Trophoblast cell (in vitro differentiated cells and primary cell): ENCODE measurements at regions not wholly inside any gene's neighbourhood (a gene's known extent, or its start where the extent isn't known, plus 50 kb on each side); places are given as distances from the start of the nearest gene placed in this dataset.

Experiments used
- DNase-seq, 2 donors: peaks; one replicate each; pipeline ENCODE4 v3.0.0-alpha.2; 2016
- H2AFZ ChIP-seq: 2 replicates; pipeline ENCODE4 v1.6.1; 2013; ENCODE audit warnings: low read length, moderate library complexity, mild to moderate bottlenecking; ENCODE audit not compliant: insufficient read depth, poor library complexity
- H2AK5ac ChIP-seq: 2 replicates; pipeline ENCODE4 v1.6.1; 2013; ENCODE audit warnings: mild to moderate bottlenecking, low read length
- H2BK120ac ChIP-seq: 2 replicates; pipeline ENCODE4 v1.6.1; 2013; ENCODE audit warnings: low read length, mild to moderate bottlenecking, moderate library complexity; ENCODE audit not compliant: insufficient read depth, poor library complexity
- H2BK12ac ChIP-seq: 2 replicates; pipeline ENCODE4 v1.6.1; 2013; ENCODE audit warnings: mild to moderate bottlenecking, low read length, moderate library complexity
- H2BK5ac ChIP-seq: 2 replicates; pipeline ENCODE4 v1.6.1; 2013; ENCODE audit warnings: low read length, low read depth, moderate library complexity, mild to moderate bottlenecking; ENCODE audit not compliant: poor library complexity
- H3K14ac ChIP-seq: 2 replicates; pipeline ENCODE4 v1.6.1; 2013; ENCODE audit warnings: mild to moderate bottlenecking, low read length
- H3K18ac ChIP-seq: 2 replicates; pipeline ENCODE4 v1.6.1; 2013; ENCODE audit warnings: mild to moderate bottlenecking, low read length
- H3K23ac ChIP-seq: 2 replicates; pipeline ENCODE4 v1.6.1; 2013; ENCODE audit warnings: low read length
- H3K27ac ChIP-seq: 2 replicates; pipeline ENCODE4 v1.5.1; 2013; ENCODE audit warnings: low read depth, mild to moderate bottlenecking, inconsistent platforms, low read length, moderate library complexity
- H3K27me3 ChIP-seq: 2 replicates; pipeline ENCODE4 v1.6.1; 2013; ENCODE audit warnings: inconsistent platforms, mild to moderate bottlenecking, low read length, moderate library complexity; ENCODE audit not compliant: insufficient read depth
- H3K36me3 ChIP-seq, 2 experiments: 1 replicate in 1 of 2; 2 replicates in 1 of 2; pipeline ENCODE4 v1.6.1; 2013; ENCODE audit warnings: low read length in 2 of 2, mild to moderate bottlenecking in 2 of 2, moderate library complexity in 1 of 2; ENCODE audit not compliant: insufficient read depth in 2 of 2, control insufficient read depth in 1 of 2
- H3K4ac ChIP-seq: 2 replicates; pipeline ENCODE4 v1.6.1; 2013; ENCODE audit warnings: low read depth, mild to moderate bottlenecking, low read length, moderate library complexity
- H3K4me1 ChIP-seq, 2 experiments: 1 replicate in 1 of 2; 2 replicates in 1 of 2; pipeline ENCODE4 v1.6.1; 2013; ENCODE audit warnings: low read length in 2 of 2, mild to moderate bottlenecking in 2 of 2, moderate library complexity in 1 of 2; ENCODE audit not compliant: insufficient read depth in 2 of 2, control insufficient read depth in 1 of 2
- H3K4me2 ChIP-seq: 2 replicates; pipeline ENCODE4 v1.6.1; 2013; ENCODE audit warnings: inconsistent platforms, mild to moderate bottlenecking, low read length, moderate library complexity
- H3K4me3 ChIP-seq: 2 replicates; pipeline ENCODE4 v1.5.1; 2013; ENCODE audit warnings: mild to moderate bottlenecking, low read depth, low read length, inconsistent platforms
- H3K79me1 ChIP-seq: one replicate; pipeline ENCODE4 v1.6.1; 2013; ENCODE audit warnings: low read length
- H3K79me2 ChIP-seq: 2 replicates; pipeline ENCODE4 v1.6.1; 2013; ENCODE audit warnings: low read length, mild to moderate bottlenecking; ENCODE audit not compliant: control insufficient read depth, insufficient read depth, poor library complexity
- H3K9ac ChIP-seq: 2 replicates; pipeline ENCODE4 v1.6.1; 2013; ENCODE audit warnings: mild to moderate bottlenecking, low read length
- H3K9me3 ChIP-seq: 2 replicates; pipeline ENCODE4 v1.6.1; 2013; ENCODE audit warnings: low read depth, mild to moderate bottlenecking, control low read depth, inconsistent platforms, low read length; ENCODE audit not compliant: insufficient read depth
- H4K12ac ChIP-seq: 2 replicates; pipeline ENCODE4 v1.6.1; 2013; ENCODE audit warnings: low read depth, mild to moderate bottlenecking, low read length, moderate library complexity
- H4K8ac ChIP-seq: 2 replicates; pipeline ENCODE4 v1.6.1; 2013; ENCODE audit warnings: low read depth, mild to moderate bottlenecking, low read length, moderate library complexity
- H4K91ac ChIP-seq: one replicate; pipeline ENCODE4 v1.6.1; 2013; ENCODE audit warnings: low read depth, mild to moderate bottlenecking, low read length, moderate library complexity
- WGBS: extraction: QIAGEN DNeasy Blood & Tissue Kit; methylation state at CpG from one replicate; pipeline ENCODE4 v1.1.7; 2013; ENCODE audit warnings: missing lambda C conversion rate; ENCODE audit not compliant: insufficient read length, insufficient coverage; ENCODE audit errors: extremely low coverage; 5-methylcytosine and 5-hydroxymethylcytosine counted together

DNA sequence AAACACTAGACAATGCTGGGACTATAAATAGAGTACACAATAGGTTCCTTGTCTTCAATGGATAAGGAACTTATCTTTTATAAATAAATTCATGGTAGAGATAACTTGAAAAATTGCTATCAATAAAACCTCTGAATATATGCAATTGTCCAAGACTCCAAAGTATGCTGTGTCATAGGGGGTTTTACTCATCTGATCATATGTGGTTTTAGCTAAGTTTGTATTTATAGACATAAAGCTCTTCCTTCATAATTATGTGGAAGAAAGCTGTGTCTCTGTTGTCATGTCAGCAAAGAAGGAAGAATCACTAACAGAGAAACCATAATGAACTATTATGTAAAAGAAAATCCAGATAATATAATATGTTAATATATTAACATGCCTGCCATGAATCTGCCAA is 111.5 kb upstream of the ATXN7L3B start:
- Histone ChIP-seq H3K79me2 (no peaks in the 10 kb centered on the region), H2BK12ac (no peak overlapping the region), H2AFZ (no peak overlapping the region), H3K36me3 (no peaks in the 10 kb centered on the region), H3K4me1 (no peaks in the 10 kb centered on the region), H3K18ac (no peak overlapping the region), H3K4me3 (no peak overlapping the region), H4K91ac (no peak overlapping the region), H4K12ac (no peak overlapping the region), H3K9me3 (no peaks in the 10 kb centered on the region), H3K4ac (no peak overlapping the region), H3K27me3 (no peaks in the 10 kb centered on the region), H3K27ac (no peak overlapping the region), H3K9ac (no peak overlapping the region), H2AK5ac (no peak overlapping the region), H3K14ac (no peak overlapping the region), H2BK120ac (no peak overlapping the region), H3K23ac (no peak overlapping the region), H4K8ac (no peak overlapping the region), H2BK5ac (no peak overlapping the region), H3K4me2 (no peak overlapping the region), H3K79me1 (no peaks in the 10 kb centered on the region)
- DNase-seq: no peak

DNA sequence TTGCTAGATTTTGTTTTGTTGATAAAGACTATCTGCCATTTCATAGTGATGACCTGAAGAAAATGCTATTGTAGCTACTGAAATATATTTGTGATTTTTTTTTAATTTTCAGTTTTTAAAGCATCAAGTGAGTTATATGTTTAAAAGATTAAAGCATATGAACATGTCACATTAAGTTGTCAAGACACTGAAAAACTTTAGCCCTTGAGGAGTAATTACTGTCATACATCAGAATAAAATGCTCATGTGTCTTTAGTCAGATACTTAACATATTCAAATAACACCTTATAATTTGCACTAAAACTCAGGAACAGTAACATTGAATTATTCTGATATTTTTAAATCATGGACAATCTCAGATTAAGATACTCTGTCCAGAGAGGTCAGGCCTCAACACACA is 108.1 kb upstream of the ATXN7L3B start:
- no peak overlapping the region for H4K12ac ChIP-seq
- H3K79me1 ChIP-seq: no peaks in the 10 kb centered on the region
- DNase-seq: no peak
- H3K4me3 ChIP-seq: no peak overlapping the region
- no peak overlapping the region for H2AFZ ChIP-seq
- no peak overlapping the region for H2BK12ac ChIP-seq
- no peak overlapping the region for H3K4me2 ChIP-seq
- no peaks in the 10 kb centered on the region for H3K9me3 ChIP-seq
- no peak overlapping the region for H3K23ac ChIP-seq
- H3K36me3 ChIP-seq: no peaks in the 10 kb centered on the region
- H3K18ac ChIP-seq: no peak overlapping the region
- H3K14ac ChIP-seq: no peak overlapping the region
- H4K91ac ChIP-seq: no peak overlapping the region
- no peak overlapping the region for H2BK120ac ChIP-seq
- H2AK5ac ChIP-seq: no peak overlapping the region
- H2BK5ac ChIP-seq: no peak overlapping the region
- no peaks in the 10 kb centered on the region for H3K4me1 ChIP-seq
- no peaks in the 10 kb centered on the region for H3K27me3 ChIP-seq
- H3K9ac ChIP-seq: no peak overlapping the region
- H3K27ac ChIP-seq: no peak overlapping the region
- no peak overlapping the region for H3K4ac ChIP-seq
- H4K8ac ChIP-seq: no peak overlapping the region
- H3K79me2 ChIP-seq: no peaks in the 10 kb centered on the region

- Histone ChIP-seq H2AFZ (no peak overlapping the region), H2AK5ac (no peak overlapping the region), H3K27me3 (no peaks in the 10 kb centered on the region), H3K4me3 (no peak overlapping the region), H3K9ac (no peak overlapping the region), H4K12ac (no peak overlapping the region), H2BK5ac (no peak overlapping the region), H3K4ac (no peak overlapping the region), H3K4me2 (no peak overlapping the region), H3K79me2 (no peaks in the 10 kb centered on the region), H2BK120ac (no peak overlapping the region), H3K14ac (no peak overlapping the region), H3K79me1 (no peaks in the 10 kb centered on the region), H4K8ac (no peak overlapping the region), H3K23ac (peak overlapping the region; percentile 90), H3K9me3 (no peaks in the 10 kb centered on the region), H3K4me1 (no peaks in the 10 kb centered on the region), H2BK12ac (no peak overlapping the region), H4K91ac (no peak overlapping the region), H3K18ac (no peak overlapping the region), H3K27ac (no peak overlapping the region), H3K36me3 (no peaks in the 10 kb centered on the region)
- no CpG with 5 or more reads among the region's 1 CpG for WGBS
- DNase-seq: no peak
These were observed 105.8 kb upstream of the ATXN7L3B start for GRCh38 chr12:74431801-74432200.

DNA sequence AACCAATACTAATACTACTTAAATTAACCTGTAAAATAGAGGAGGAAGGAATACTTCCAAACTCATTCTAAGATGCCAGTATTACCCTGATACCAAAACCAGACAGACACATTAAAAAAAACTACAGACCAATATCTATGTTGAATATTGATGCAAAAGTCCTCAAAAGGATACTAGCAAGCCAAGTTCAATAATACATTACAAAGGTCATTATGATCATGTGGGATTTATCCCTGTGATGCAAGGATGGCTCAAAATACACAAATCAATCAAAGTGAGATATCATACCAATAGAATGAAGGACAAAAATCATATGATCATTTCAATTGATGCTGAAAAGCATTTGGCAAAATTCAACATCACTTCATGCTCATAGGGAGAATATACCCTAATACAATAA is 97.2 kb upstream of the ATXN7L3B start:
- Histone ChIP-seq H3K14ac (no peak overlapping the region), H3K9ac (no peak overlapping the region), H3K79me1 (no peaks in the 10 kb centered on the region), H2BK5ac (no peak overlapping the region), H4K12ac (no peak overlapping the region), H2BK120ac (no peak overlapping the region), H3K27ac (no peak overlapping the region), H4K91ac (no peak overlapping the region), H3K36me3 (no peaks in the 10 kb centered on the region), H3K23ac (no peak overlapping the region), H2BK12ac (no peak overlapping the region), H2AK5ac (no peak overlapping the region), H3K79me2 (no peaks in the 10 kb centered on the region), H3K27me3 (no peaks in the 10 kb centered on the region), H4K8ac (no peak overlapping the region), H3K9me3 (no peaks in the 10 kb centered on the region), H3K4me1 (no peaks in the 10 kb centered on the region), H2AFZ (no peak overlapping the region), H3K4me2 (no peak overlapping the region), H3K4ac (no peak overlapping the region), H3K18ac (no peak overlapping the region), H3K4me3 (no peak overlapping the region)
- no peak for DNase-seq

- Histone ChIP-seq H4K91ac (no peak overlapping the region), H3K4me3 (no peak overlapping the region), H2AFZ (no peak overlapping the region), H3K36me3 (no peaks in the 10 kb centered on the region), H3K79me1 (no peaks in the 10 kb centered on the region), H3K4me1 (no peaks in the 10 kb centered on the region), H3K18ac (no peak overlapping the region), H2BK120ac (no peak overlapping the region), H2AK5ac (no peak overlapping the region), H3K4ac (no peak overlapping the region), H3K23ac (no peak overlapping the region), H4K12ac (no peak overlapping the region), H3K27me3 (no peaks in the 10 kb centered on the region), H3K4me2 (no peak overlapping the region), H3K14ac (no peak overlapping the region), H3K9me3 (no peaks in the 10 kb centered on the region), H3K9ac (no peak overlapping the region), H3K79me2 (no peaks in the 10 kb centered on the region), H4K8ac (no peak overlapping the region), H3K27ac (no peak overlapping the region), H2BK12ac (no peak overlapping the region), H2BK5ac (no peak overlapping the region)
- WGBS: no CpG with 5 or more reads among the region's 4 CpGs
- DNase-seq: no peak
These were observed 95.8 kb upstream of the ATXN7L3B start for GRCh38 chr12:74441872-74442271.
